GM19238 (cell line): ENCODE measurements at regions not wholly inside any gene's neighbourhood (a gene's known extent, or its start where the extent isn't known, plus 50 kb on each side); places are given as distances from the start of the nearest gene placed in this dataset.
"Not testable (repeated sequence)": the region's sequence is repeated elsewhere in the genome, so short reads cannot be mapped to it uniquely, and the experiment has no call there.

Experiments used
- DNase-seq: peaks from one replicate; pipeline ENCODE4 v3.0.0; 2011; ENCODE audit warnings: low spot score; ENCODE audit not compliant: insufficient read length

- no peak for DNase-seq
Observed at GRCh38 chr7:155395176-155395797, 62.6 kb upstream of the EN2 start.

- DNase-seq = no peak
Observed at GRCh38 chr7:155396661-155397060, 61.3 kb upstream of the EN2 start.

DNA sequence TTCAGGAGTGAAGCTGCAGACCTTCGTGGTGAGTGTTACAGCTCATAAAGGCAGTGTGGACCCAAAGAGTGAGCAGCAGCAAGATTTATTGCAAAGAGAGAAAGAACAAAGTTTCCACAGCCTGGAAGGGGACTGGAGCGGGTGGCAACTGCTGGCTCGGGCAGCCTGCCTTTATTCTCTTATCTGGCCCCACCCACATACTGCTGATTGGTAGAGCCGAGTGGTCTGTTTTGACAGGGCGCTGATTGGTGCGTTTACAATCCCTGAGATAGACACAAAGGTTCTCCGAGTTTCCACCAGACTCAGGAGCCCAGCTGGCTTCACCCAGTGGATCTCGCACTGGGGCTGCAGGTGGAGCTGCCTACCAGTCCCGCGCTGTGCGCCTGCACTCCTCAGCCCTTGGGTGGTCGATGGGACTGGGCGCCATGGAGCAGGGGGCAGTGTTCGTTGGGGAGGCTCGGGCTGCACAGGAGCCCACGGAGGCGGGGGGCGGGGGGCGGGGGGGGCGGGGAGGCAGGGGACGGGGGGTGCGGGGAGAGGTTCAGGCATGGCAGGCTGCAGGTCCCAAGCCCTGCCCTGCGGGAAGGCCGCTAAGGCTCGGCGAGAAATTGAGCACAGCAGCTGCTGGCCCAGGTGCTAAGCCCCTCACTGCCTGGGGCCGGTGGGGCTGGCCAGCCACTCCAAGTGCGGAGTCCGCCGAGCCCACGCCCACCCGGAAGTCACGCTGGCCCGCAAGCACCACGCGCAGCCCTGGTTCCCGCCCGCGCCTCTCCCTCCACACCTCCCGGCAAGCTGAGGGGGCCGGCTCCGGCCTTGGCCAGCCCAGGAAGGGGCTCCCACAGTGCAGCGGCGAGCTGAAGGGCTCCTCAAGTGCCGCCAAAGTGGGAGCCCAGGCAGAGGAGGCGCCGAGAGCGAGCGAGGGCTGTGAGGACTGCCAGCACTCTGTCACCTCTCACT, 59.9 kb upstream of the EN2 start:
- not testable (repeated sequence) for DNase-seq

- no peak for DNase-seq
Observed at GRCh38 chr7:155398944-155399343, 59.0 kb upstream of the EN2 start.

DNA sequence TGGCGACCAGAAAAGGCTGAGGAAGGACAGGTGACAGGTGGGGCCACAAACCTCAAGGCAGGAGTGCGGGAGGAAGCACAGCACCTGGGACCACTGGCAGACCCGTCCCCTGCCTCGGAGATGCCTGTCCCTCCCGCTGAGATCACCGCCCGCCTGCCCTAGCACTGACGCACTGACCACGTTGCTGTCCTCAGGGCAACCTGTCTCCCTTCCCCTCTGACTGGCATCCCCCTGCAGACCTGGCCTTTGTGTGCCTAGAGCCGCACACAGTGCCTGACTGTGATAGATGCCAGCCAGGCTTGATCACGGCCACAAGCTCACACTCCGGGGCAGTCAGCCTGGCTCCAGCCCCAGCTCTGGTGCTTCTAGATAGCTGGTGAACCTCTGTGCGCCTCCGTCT, 58.4 kb upstream of the EN2 start:
- DNase-seq = no peak

GRCh38 chr7:155401231-155401630, 56.7 kb upstream of the EN2 start:
- DNase-seq = no peak

DNA sequence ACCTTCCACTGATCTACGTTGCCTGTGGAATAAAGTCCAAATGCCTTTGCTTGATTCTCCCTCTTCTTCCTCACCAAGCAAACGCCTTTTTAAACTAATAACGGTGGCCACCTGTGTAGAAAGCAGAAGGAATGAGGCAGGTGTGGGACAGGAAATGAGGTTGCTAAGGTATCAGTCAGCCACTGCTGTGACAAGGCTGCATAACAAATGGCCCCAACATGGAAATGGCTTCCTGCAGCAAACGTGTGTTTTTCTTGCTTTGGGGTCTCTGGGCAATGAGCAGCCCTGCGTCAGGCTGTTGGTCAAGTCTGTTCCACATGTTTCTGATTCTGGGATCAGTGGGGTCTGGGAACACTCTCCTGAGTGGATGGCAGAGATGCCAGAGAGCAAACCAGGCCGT, 56.0 kb upstream of the EN2 start:
- no peak for DNase-seq

DNA sequence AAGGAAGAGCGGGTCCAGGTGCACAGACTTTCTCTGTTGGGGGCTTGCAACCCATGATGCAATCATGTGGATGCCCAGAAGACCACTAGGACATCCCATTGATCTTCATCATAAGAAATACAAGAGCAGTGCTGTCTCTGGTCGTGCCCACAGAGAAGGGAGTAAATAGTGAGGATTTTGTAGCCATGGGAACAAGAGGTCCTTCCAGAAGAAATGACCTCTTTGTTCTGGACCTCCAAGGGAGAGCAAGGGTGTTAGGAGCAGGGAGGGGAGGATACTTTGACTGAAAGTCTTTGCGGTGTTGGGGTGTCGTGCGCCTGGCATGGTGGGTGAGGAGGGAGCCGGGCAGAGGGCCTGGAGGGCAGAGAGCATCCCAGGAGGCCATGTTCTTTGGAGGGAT, 55.0 kb upstream of the EN2 start:
- no peak for DNase-seq

DNA sequence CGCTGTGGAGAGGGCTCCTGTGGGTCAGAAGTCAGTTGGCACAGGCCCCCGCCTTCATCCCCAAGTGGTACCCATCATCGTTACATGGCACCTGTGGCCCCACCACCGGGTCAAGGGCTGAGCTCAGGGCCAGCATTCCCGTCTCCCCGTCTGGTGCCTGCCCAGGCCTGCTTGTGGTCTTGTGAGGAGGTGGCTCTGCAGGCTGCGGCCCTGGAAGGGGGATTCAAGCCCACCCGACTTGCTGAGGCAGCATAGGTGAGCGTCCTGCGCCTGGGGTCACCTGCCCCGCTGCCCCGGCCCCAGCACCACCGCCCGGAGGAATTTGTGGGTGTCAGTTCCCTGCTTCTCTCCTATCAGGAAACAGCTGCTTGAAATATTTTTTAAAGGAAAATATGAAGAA, 53.0 kb upstream of the EN2 start:
- no peak for DNase-seq

GRCh38 chr7:155405399-155406318, 52.3 kb upstream of the EN2 start:
- DNase-seq = no peak

DNA sequence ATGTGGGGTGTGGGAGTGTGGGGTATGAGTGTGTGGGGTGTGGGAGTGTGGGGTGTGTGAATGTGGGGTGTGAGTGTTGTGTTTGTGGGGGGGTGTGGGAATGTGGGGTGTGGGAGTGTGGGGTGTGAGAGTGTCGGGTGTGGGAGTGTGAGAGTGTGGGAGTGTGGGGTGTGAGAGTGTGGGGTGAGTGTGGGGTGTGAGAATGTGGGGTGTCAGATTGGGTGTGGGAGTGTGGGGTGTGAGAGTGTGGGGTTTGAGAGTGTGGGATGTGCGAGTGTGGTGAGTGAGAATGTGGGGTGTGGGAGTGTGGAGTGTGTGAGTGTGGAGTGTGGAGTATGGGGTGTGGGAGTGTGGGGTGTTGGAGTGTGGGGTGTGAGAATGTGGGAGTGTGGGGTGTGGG, 50.1 kb upstream of the EN2 start:
- no peak for DNase-seq
